OCI-LY1 (cell line): ENCODE measurements at regions not wholly inside any gene's neighbourhood (a gene's known extent, or its start where the extent isn't known, plus 50 kb on each side); places are given as distances from the start of the nearest gene placed in this dataset.

Experiments used
- EZH2 ChIP-seq: fragments of 200-600 bp; sonication (generic), shearing (Covaris generic); IDR thresholded peaks from 2 replicates; pipeline ENCODE4 v1.8.0; 2017; ENCODE audit warnings: borderline replicate concordance, mixed run types, mild to moderate bottlenecking, antibody characterized with exemption, low read length, moderate library complexity, mixed read lengths
- TF ChIP-seq, protein P1 (sequence below): fragments of 200-600 bp; sonication (generic), shearing (Covaris generic); IDR thresholded peaks from 2 replicates; pipeline ENCODE4 v1.5.1; 2017; ENCODE audit warnings: mild to moderate bottlenecking, antibody characterized with exemption, low read length, moderate library complexity, mixed read lengths

DNA sequence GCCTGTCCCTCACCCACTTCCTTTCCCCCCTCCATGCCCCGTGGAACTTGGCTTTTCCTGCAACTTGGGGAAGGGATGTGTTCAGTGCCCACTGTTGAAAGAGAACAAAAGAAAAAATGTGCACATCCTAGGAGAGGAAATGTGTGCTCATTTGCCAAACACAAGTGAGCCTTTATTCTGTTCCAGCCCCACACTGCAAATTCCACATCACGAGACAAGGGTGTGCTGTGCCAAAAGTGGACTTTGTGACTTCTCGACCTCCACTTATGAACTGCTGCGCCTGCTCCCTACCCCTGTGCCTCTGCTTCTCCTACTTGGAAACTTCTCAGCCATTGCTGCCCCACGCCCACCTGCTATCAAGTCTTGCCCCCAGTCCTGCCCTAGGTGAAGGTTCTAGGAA lies 97.0 kb upstream of the GRIK3 start:
- TF ChIP-seq, protein P1, sequence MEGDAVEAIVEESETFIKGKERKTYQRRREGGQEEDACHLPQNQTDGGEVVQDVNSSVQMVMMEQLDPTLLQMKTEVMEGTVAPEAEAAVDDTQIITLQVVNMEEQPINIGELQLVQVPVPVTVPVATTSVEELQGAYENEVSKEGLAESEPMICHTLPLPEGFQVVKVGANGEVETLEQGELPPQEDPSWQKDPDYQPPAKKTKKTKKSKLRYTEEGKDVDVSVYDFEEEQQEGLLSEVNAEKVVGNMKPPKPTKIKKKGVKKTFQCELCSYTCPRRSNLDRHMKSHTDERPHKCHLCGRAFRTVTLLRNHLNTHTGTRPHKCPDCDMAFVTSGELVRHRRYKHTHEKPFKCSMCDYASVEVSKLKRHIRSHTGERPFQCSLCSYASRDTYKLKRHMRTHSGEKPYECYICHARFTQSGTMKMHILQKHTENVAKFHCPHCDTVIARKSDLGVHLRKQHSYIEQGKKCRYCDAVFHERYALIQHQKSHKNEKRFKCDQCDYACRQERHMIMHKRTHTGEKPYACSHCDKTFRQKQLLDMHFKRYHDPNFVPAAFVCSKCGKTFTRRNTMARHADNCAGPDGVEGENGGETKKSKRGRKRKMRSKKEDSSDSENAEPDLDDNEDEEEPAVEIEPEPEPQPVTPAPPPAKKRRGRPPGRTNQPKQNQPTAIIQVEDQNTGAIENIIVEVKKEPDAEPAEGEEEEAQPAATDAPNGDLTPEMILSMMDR = no peak
- TF ChIP-seq EZH2 = no peak
